Heart left ventricle (tissue), 13 donors: ENCODE measurements at regions not wholly inside any gene's neighbourhood (a gene's known extent, or its start where the extent isn't known, plus 50 kb on each side); places are given as distances from the start of the nearest gene placed in this dataset.

Source experiments
- CTCF ChIP-seq, 12 donors: fragments of 200-600 bp; sonication (generic) in 4 of 12; IDR thresholded peaks; one replicate each; pipeline versions ENCODE4 v1.5.0 to v1.8.0; 2018 to 2022; ENCODE audit warnings: antibody characterized with exemption in 12 of 12, mild to moderate bottlenecking in 5 of 12
- POLR2A ChIP-seq, 2 donors: fragments of 450-650 bp; IDR thresholded peaks; one replicate each; pipeline ENCODE4 v1.6.1; 2017; ENCODE audit warnings: antibody characterized with exemption in 2 of 2, mild to moderate bottlenecking in 2 of 2, moderate library complexity in 2 of 2
- donor health status: ischemic (EF 13 %, LVEDD 7.1; RV severe dilation, severe dysfunction).
- donor health status: DM: no; HTN: yes; CAD: no.
- donor health status: DM: no; HTN: no; CAD: no.
- donor health status: ischemic (EF 25% LVEDD 6.9; RV normal size, moderate dysfunction).
- donor health status: ischemic (EF 25% LVEDD 5.7; RV mildly dilated, moderate dysfunction).
- donor health status: ischemic (EF 35%, LVEDD 5.7; RV mildly dilated, moderate dysfunction).
- donor health status: nonischemic (EF 11% LVEDD 7.7; RV severe dilation, severe dysfunction).
- donor health status: DM: yes; HTN: yes; CAD: no.
- donor health status: PGD.
- donor health status: ischemic (EF 29% LVEDD 5.4; RV normal size, mild dysfunction).
- donor health status: nonischemic (EF 23%, LVEDD 6.1; RV moderate dilation, normal function).

- TF ChIP-seq CTCF (IDR thresholded peaks at IDR 0.05) (no peak), POLR2A (IDR thresholded peaks at IDR 0.05) (no peak)
Measured at GRCh38 chr1:38381256-38381655, 334.7 kb upstream of the POU3F1 start.
